NCI-H1048 (cell line): ENCODE measurements at regions not wholly inside any gene's neighbourhood (a gene's known extent, or its start where the extent isn't known, plus 50 kb on each side); places are given as distances from the start of the nearest gene placed in this dataset.

Experiments
- DNase-seq: peaks from one replicate; lab custom pipeline; 2025; lab: John Stamatoyannopoulos, UW

GRCh38 chr2:78585871-78586270, 439.6 kb upstream of the REG3G start:
- no peak for DNase-seq

DNA sequence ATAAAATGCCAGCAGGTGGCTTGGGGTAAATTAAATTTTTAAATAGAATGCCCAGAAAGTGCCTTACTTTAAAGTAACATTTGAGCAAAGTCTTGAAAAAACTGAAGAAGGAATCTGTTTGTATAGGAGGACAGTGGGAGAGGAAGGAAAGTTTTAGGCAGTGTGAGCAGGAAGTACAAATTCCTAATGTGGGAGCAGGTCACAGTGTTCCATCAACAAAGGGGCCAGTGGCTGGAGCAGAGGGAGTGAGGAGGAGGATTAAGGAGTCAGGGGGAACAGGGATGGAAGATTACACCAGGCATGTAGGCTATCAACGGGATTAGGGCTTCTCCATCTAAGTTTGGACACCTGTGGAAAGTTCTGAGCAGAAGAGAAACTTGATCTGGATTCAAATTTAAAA, 439.2 kb upstream of the REG3G start:
- no peak for DNase-seq

GRCh38 chr2:78589871-78590270, 435.6 kb upstream of the REG3G start:
- DNase-seq, result no peak

- DNase-seq, result no peak
These were observed 433.0 kb upstream of the REG3G start for GRCh38 chr2:78592491-78592890.

GRCh38 chr2:78601113-78601512, 424.4 kb upstream of the REG3G start:
- DNase-seq, result no peak

DNA sequence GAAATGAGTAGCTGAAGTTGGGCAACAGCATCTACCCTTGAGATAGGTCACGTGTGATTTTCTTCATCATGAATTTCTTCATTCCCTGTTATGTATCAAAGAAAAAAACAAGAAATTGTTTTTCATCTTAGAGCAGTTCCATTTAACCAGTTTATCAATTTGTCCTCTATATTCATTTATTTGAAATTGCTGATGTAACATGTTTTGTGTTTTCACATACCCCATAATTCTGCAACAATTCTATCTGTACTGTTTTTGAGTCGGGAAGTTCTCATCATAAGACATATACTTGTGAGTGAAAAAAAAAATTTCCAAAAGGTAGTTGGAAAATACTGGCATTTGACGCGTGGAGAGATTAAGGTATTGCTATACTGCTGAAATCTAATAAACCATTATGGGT, 422.6 kb upstream of the REG3G start:
- no peak for DNase-seq

GRCh38 chr2:78606895-78607294, 418.6 kb upstream of the REG3G start:
- no peak for DNase-seq

GRCh38 chr2:78614726-78615125, 410.8 kb upstream of the REG3G start:
- no peak for DNase-seq

DNA sequence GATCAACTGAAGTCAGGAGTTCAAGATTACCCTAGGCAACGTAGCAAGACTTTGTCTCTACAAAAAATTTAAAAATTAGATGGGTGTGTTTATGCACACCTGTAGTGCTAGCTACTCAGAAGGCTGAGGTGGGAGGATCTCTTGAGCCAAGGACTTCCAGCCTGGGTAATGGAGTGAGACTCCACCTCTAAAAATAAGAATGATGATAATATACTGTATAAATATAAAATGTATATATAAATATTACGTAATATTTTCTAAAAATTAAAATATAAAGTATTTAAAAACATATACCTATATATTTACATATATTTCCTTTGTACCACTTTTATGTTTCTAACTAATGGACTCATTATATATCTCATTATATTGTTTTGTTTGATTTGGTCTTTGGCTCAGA, 409.5 kb upstream of the REG3G start:
- DNase-seq, result no peak

DNA sequence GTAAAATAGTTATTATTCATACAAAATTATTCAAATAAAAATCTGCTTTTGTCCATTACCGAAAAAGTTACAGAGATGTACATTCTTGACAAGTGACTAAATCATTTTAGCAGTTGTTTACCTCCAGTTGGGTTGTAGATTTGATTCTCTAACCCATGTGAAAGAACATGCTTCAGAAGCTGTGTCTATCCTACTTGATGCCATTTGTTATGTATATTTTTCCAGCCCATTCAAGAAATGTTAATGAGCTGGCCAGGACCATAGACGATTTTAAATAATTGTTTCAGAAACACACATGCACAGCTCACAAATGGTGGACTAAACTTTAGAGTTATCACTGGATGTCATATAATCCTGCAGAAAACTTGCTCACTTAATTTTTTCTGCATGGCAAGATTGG, 391.1 kb upstream of the REG3G start:
- DNase-seq, result no peak

- DNase-seq, result no peak
These were observed 380.6 kb upstream of the REG3G start for GRCh38 chr2:78644854-78645253.

GRCh38 chr2:78646533-78647364, 378.8 kb upstream of the REG3G start:
- DNase-seq, result no peak

DNA sequence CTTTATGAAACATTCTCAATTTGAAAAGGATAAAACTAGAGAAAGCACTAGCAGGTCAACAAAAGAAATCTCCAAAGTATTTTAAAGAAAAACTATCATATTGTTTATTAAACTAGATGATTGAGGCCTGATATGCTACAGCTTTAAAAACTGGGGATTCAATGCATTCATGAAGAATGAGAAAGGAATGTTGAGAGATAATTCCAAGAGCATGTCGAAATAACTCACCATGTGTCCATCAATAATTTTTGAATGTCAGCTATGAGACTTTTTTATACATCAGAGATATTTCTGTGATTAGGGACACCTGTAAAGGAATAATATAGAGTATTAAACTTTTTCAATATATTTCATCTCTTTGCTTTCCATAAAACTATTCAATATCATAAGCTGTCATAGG, 376.9 kb upstream of the REG3G start:
- DNase-seq, result no peak

- DNase-seq, result no peak
These were observed 370.6 kb upstream of the REG3G start for GRCh38 chr2:78654941-78655340.

GRCh38 chr2:78676921-78677696, 348.4 kb upstream of the REG3G start:
- DNase-seq, result no peak

DNA sequence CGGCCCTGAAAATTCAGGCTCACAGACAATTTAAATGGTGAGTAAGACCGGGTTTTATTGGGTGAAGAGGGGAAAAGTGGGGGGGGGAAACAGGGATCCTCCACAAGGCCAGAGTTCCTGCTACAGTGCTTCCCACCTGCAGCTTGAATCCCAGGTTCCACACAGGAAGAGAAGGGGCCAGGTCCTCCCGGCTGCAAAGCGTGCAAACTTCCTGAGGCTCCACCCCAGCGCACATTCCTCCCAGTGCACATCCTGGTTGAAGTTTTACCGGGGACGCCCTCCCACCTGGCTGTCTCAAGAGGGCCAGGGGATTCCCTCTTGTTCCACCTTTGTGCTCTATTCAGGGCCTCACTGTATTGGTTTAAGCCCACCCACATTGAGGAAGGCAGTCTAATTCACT, 347.7 kb upstream of the REG3G start:
- DNase-seq, result no peak

GRCh38 chr2:78681386-78681785, 344.1 kb upstream of the REG3G start:
- no peak for DNase-seq

- no peak for DNase-seq
These were observed 342.7 kb upstream of the REG3G start for GRCh38 chr2:78682781-78683180.

GRCh38 chr2:78686625-78687153, 338.8 kb upstream of the REG3G start:
- no peak for DNase-seq

- DNase-seq, result no peak
These were observed 325.8 kb upstream of the REG3G start for GRCh38 chr2:78699696-78700095.

- DNase-seq, result no peak
These were observed 324.0 kb upstream of the REG3G start for GRCh38 chr2:78701546-78701945.

GRCh38 chr2:78707776-78708386, 317.6 kb upstream of the REG3G start:
- no peak for DNase-seq
